ENCODE measurements at regions not wholly inside any gene's neighbourhood (a gene's known extent, or its start where the extent isn't known, plus 50 kb on each side); places are given as distances from the start of the nearest gene placed in this dataset.

DNA sequence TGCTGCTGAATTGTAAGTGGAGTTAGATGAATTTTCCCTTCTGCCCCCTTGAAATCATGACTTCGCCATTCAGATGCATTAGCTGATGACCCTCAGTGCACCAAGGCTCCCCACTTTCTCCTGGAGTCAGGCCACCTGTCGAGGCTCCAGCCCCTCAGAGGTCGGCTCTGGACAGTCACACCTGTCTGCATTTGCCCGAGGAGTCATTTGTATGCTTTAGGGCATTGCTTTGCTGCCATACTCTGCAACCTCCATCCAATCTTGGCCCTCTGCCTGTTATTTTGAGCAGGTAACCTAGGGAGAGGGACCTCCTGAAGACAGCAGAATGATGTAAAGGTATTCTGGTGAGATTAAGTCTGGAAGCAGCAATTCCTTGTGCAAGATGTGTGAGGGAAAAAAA lies 144.8 kb downstream of the MACROH2A1 start:
- no peak for ATAC-seq

DNA sequence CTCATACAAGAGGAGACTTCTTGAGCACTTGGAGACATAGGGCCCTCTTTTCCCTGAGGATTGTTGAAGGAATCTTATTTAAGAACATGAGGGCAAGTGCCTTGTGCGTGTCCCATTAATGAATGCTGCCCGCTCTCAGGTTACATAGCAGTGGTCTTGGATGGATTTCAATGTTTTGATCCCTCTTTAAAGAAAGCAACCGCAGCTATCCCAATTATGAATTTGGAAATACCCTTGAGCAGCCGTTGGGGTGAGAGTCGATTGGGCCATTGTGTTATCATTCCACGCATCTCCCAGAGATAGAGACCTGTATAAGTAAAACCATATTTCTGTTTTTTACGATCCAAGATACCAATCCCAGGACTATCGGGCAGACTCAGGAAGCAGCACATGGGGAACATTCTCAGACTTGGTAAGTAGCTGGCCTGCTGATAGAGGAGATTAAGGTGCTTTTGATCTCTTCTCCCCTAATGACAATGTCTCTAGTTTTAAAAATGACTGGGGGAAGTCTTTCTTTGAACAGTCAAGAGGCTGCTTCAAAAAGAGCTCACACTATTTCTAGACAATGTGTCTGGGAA lies 145.3 kb downstream of the MACROH2A1 start:
- TF ChIP-seq, protein P1, sequence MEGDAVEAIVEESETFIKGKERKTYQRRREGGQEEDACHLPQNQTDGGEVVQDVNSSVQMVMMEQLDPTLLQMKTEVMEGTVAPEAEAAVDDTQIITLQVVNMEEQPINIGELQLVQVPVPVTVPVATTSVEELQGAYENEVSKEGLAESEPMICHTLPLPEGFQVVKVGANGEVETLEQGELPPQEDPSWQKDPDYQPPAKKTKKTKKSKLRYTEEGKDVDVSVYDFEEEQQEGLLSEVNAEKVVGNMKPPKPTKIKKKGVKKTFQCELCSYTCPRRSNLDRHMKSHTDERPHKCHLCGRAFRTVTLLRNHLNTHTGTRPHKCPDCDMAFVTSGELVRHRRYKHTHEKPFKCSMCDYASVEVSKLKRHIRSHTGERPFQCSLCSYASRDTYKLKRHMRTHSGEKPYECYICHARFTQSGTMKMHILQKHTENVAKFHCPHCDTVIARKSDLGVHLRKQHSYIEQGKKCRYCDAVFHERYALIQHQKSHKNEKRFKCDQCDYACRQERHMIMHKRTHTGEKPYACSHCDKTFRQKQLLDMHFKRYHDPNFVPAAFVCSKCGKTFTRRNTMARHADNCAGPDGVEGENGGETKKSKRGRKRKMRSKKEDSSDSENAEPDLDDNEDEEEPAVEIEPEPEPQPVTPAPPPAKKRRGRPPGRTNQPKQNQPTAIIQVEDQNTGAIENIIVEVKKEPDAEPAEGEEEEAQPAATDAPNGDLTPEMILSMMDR (IDR thresholded peaks at IDR 0.05): no peak
- no peak for TF ChIP-seq POLR2AphosphoS5 (IDR thresholded peaks at IDR 0.05)
- TF ChIP-seq EP300 (IDR thresholded peaks at IDR 0.05): no peak
- no peaks in the 10 kb centered on the region for H3K9me3 ChIP-seq
- H3K36me3 ChIP-seq: no peaks in the 10 kb centered on the region
- ATAC-seq: no peak
- H3K4me3 ChIP-seq: no peak overlapping the region
- H3K27me3 ChIP-seq: no peaks in the 10 kb centered on the region
- H3K4me1 ChIP-seq: peaks cover 0 to 12% (median 0%) of the 10 kb centered on the region in 3 donors
- WGBS, 2 donors (ENCODE audit: low coverage in 1 of 2): 89 to 98% methylated on average over 3 to 8 of the region's 8 CpGs
- no peak overlapping the region for H3K27ac ChIP-seq

More for the DNA sequence above, 144.8 kb downstream of the MACROH2A1 start:
- Histone ChIP-seq H3K27me3 (no peaks in the 10 kb centered on the region), H3K27ac (no peak overlapping the region), H3K36me3 (no peaks in the 10 kb centered on the region), H3K4me3 (no peak overlapping the region), H3K4me1 (peaks cover 0 to 12% (median 0%) of the 10 kb centered on the region in 3 donors), H3K9me3 (no peaks in the 10 kb centered on the region)
- TF ChIP-seq POLR2AphosphoS5 (IDR thresholded peaks at IDR 0.05): no peak
- TF ChIP-seq, protein P1 (IDR thresholded peaks at IDR 0.05): no peak
- TF ChIP-seq EP300 (IDR thresholded peaks at IDR 0.05): no peak
- no peak for TF ChIP-seq POLR2A (IDR thresholded peaks at IDR 0.05)
- 100% methylated on average over 1 of the region's 4 CpGs; no CpG with 5 or more reads in 1 of the 2 donors for WGBS, 2 donors (ENCODE audit: low coverage in 1 of 2)

DNA sequence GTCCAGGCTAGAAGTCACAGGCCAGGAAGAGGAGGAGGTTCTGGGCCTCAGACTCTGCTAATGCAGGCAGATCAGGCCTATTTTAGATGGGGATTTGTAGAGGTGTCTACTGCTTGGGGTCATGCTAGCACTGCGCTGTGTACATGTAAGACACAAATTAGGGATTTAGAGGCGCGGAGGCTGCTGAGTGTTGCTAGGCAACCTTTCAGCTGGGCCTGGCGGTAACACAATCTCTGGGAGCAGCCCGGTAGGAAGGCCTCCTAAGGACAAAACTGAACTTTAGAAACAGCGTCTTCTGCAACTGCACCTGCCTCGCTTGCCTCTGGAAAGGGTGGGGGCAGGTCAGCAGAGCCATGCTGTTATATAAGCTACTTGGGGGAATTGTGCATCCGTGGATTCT lies 147.9 kb downstream of the MACROH2A1 start:
- WGBS, 2 donors (ENCODE audit: low coverage in 1 of 2): 56 to 88% methylated on average over 7 to 8 of the region's 8 CpGs
- Histone ChIP-seq H3K27ac (no peak overlapping the region), H3K9me3 (no peaks in the 10 kb centered on the region), H3K4me3 (no peak overlapping the region), H3K36me3 (no peaks in the 10 kb centered on the region), H3K27me3 (no peaks in the 10 kb centered on the region), H3K4me1 (peaks cover 0 to 25% (median 0%) of the 10 kb centered on the region in 3 donors)
- no peak for TF ChIP-seq POLR2AphosphoS5 (IDR thresholded peaks at IDR 0.05)
- TF ChIP-seq POLR2A (IDR thresholded peaks at IDR 0.05): no peak
- TF ChIP-seq, protein P1 (IDR thresholded peaks at IDR 0.05): no peak
- TF ChIP-seq EP300 (IDR thresholded peaks at IDR 0.05): no peak
- ATAC-seq: no peak

DNA sequence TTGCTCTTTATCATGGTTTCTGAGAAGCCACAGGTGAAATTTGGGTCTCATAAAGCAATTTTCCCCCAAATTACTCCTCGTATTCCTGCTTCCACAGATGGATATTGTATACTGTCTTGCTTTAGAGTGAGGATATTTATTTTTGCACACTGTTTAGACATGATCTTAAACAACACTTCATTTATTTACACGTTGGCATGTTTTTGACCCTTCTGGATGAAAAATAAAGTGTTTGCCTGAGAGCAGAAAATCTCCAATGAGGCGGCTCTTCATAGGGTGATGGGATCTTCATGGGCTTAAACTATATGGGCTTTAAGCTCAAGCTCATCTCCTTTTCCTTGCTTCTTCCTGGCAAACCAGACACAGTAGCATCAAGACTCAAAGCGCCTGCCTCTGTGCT lies 148.4 kb downstream of the MACROH2A1 start:
- no peak overlapping the region for H3K27ac ChIP-seq
- 50 to 77% methylated on average over 1 to 4 of the region's 4 CpGs for WGBS, 2 donors (ENCODE audit: low coverage in 1 of 2)
- H3K9me3 ChIP-seq: no peaks in the 10 kb centered on the region
- peaks cover 0 to 29% (median 0%) of the 10 kb centered on the region in 3 donors for H3K4me1 ChIP-seq
- no peak overlapping the region for H3K4me3 ChIP-seq
- H3K27me3 ChIP-seq: no peaks in the 10 kb centered on the region
- ATAC-seq: no peak
- no peaks in the 10 kb centered on the region for H3K36me3 ChIP-seq
- no peak for TF ChIP-seq EP300 (IDR thresholded peaks at IDR 0.05)
- TF ChIP-seq POLR2A (IDR thresholded peaks at IDR 0.05): no peak
- TF ChIP-seq, protein P1 (IDR thresholded peaks at IDR 0.05): no peak
- no peak for TF ChIP-seq POLR2AphosphoS5 (IDR thresholded peaks at IDR 0.05)

DNA sequence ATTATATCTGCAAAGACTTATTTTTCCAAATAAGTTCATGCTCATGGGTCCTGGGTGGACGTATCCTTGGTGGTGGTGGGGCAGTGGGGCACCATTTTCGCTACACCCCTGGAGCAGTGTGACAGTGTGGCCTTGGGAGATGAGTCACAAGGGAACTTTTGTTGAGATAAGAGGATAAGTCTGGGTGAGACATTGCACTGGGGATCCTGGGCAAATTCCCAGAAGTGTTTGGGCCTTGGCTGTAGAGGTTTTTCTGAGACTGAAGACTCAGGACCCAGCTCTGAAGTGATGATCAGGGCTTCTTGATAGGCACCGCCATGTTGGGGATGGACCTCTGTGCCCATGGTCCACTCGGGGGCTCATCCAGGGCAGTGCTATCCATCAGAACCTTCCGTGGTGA lies 149.4 kb downstream of the MACROH2A1 start:
- Histone ChIP-seq H3K27me3 (no peaks in the 10 kb centered on the region), H3K36me3 (no peaks in the 10 kb centered on the region), H3K4me1 (peaks cover 0 to 39% (median 0%) of the 10 kb centered on the region in 3 donors), H3K9me3 (no peaks in the 10 kb centered on the region), H3K4me3 (no peak overlapping the region), H3K27ac (no peak overlapping the region)
- TF ChIP-seq POLR2AphosphoS5 (IDR thresholded peaks at IDR 0.05) (no peak), POLR2A (IDR thresholded peaks at IDR 0.05) (no peak), EP300 (IDR thresholded peaks at IDR 0.05) (no peak)
- TF ChIP-seq, protein P1 (IDR thresholded peaks at IDR 0.05): no peak
- 60 to 100% methylated on average over 1 of the region's 5 CpGs for WGBS, 2 donors (ENCODE audit: low coverage in 1 of 2)
- ATAC-seq: no peak

All from gastroesophageal sphincter (tissue), 4 donors.